Neural cell (in vitro differentiated cells): ENCODE measurements at regions not wholly inside any gene's neighbourhood (a gene's known extent, or its start where the extent isn't known, plus 50 kb on each side); places are given as distances from the start of the nearest gene placed in this dataset.

Experiments used
- H2AFZ ChIP-seq: fragments of 200-600, 300-800 bp; sonication (generic), shearing (Covaris generic); 2 replicates; pipeline ENCODE4 v1.6.0; 2014; ENCODE audit warnings: low read depth, mild to moderate bottlenecking, antibody characterized with exemption, low read length, moderate library complexity
- H3F3A ChIP-seq: fragments of 200-600 bp; shearing (Covaris generic); 2 replicates; pipeline ENCODE4 v1.6.1; 2016; ENCODE audit warnings: mild to moderate bottlenecking, moderate library complexity, mixed read lengths, antibody characterized with exemption, low read length; ENCODE audit not compliant: insufficient read depth, poor library complexity, severe bottlenecking
- H3K27ac ChIP-seq: fragments of 200-600, 300-800 bp; sonication (generic), shearing (Covaris generic); 2 replicates; pipeline ENCODE4 v1.5.1; 2014; ENCODE audit warnings: mild to moderate bottlenecking, low read length, moderate library complexity
- H3K27me3 ChIP-seq: fragments of 300-800, 200-600 bp; sonication (generic), shearing (Covaris generic); 2 replicates; pipeline ENCODE4 v1.6.0; 2014; ENCODE audit warnings: mild to moderate bottlenecking, low read depth, low read length, moderate library complexity; ENCODE audit not compliant: insufficient read depth
- H3K36me3 ChIP-seq: fragments of 300-800, 200-600 bp; sonication (generic), shearing (Covaris generic); 2 replicates; pipeline ENCODE4 v1.5.1; 2014; ENCODE audit warnings: mild to moderate bottlenecking, antibody characterized with exemption, low read length, moderate library complexity; ENCODE audit not compliant: insufficient read depth
- H3K4me2 ChIP-seq: fragments of 300-800, 200-600 bp; sonication (generic), shearing (Covaris generic); 2 replicates; pipeline ENCODE4 v1.6.0; 2014; ENCODE audit warnings: mild to moderate bottlenecking, low read length
- H3K4me3 ChIP-seq: fragments of 300-800, 200-600 bp; sonication (generic), shearing (Covaris generic); 2 replicates; pipeline ENCODE4 v1.5.1; 2014; ENCODE audit warnings: mild to moderate bottlenecking, low read length, moderate library complexity
- H3K79me2 ChIP-seq: fragments of 200-600 bp; shearing (Covaris generic); replicated peaks from 2 replicates; pipeline ENCODE4 v1.6.0; 2014; ENCODE audit warnings: mild to moderate bottlenecking, low read length, moderate library complexity; ENCODE audit not compliant: insufficient read depth
- H3K9ac ChIP-seq: fragments of 300-800, 200-600 bp; sonication (generic), shearing (Covaris generic); 2 replicates; pipeline ENCODE4 v1.6.1; 2016; ENCODE audit warnings: mild to moderate bottlenecking, low read length, mixed read lengths
- H3K9me2 ChIP-seq: fragments of 200-600 bp; shearing (Covaris generic); 2 replicates; pipeline ENCODE4 v1.6.1; 2016; ENCODE audit warnings: mild to moderate bottlenecking, low read length, mixed read lengths; ENCODE audit not compliant: insufficient read depth
- H3K9me3 ChIP-seq: fragments of 200-600, 300-800 bp; sonication (generic), shearing (Covaris generic); 2 replicates; pipeline ENCODE4 v1.6.1; 2016; ENCODE audit warnings: mild to moderate bottlenecking, mixed run types, low read length, moderate library complexity, mixed read lengths
- H4K20me1 ChIP-seq: fragments of 200-600 bp; shearing (Covaris generic); 2 replicates; pipeline ENCODE4 v1.6.1; 2016; ENCODE audit warnings: mild to moderate bottlenecking, mixed run types; ENCODE audit not compliant: insufficient read depth
- EP300 ChIP-seq: fragments of 450-650 bp; conservative IDR thresholded peaks from 2 replicates; pipeline ENCODE4 v1.6.1; 2014; ENCODE audit warnings: antibody characterized with exemption, mild to moderate bottlenecking, moderate library complexity; ENCODE audit not compliant: poor library complexity, severe bottlenecking
- EZH2 ChIP-seq: fragments of 200-600, 300-800 bp; shearing (Covaris generic), sonication (generic); IDR thresholded peaks from 2 replicates; pipeline ENCODE4 v1.6.1; 2014; ENCODE audit warnings: antibody characterized with exemption, low read length, borderline replicate concordance, mild to moderate bottlenecking; ENCODE audit not compliant: insufficient read depth, poor library complexity, severe bottlenecking
- MXI1 ChIP-seq: fragments of 450-650 bp; conservative IDR thresholded peaks from 2 replicates; pipeline ENCODE4 v1.6.1; 2014; ENCODE audit warnings: antibody characterized with exemption, mild to moderate bottlenecking; ENCODE audit not compliant: poor library complexity, severe bottlenecking
- POLR2AphosphoS5 ChIP-seq: IDR thresholded peaks from 2 replicates; pipeline ENCODE4 v1.6.1; 2012
- RAD21 ChIP-seq: fragments of 450-650 bp; conservative IDR thresholded peaks from 2 replicates; pipeline ENCODE4 v1.6.1; 2014; ENCODE audit warnings: antibody characterized with exemption, mild to moderate bottlenecking, moderate library complexity
- SMC3 ChIP-seq: fragments of 450-650 bp; conservative IDR thresholded peaks from 2 replicates; pipeline ENCODE4 v1.6.1; 2014; ENCODE audit warnings: antibody characterized with exemption, mild to moderate bottlenecking, moderate library complexity; ENCODE audit not compliant: poor library complexity
- TAF1 ChIP-seq: IDR thresholded peaks from 2 replicates; pipeline ENCODE4 v1.6.1; 2012; ENCODE audit warnings: low read depth
- TF ChIP-seq, protein P1 (sequence below): fragments of 450-650 bp; IDR thresholded peaks from 2 replicates; pipeline ENCODE4 v1.5.1; 2014; ENCODE audit warnings: antibody characterized with exemption, mild to moderate bottlenecking, moderate library complexity; ENCODE audit not compliant: poor library complexity, severe bottlenecking
- TF ChIP-seq, protein P2 (sequence below): IDR thresholded peaks from 2 replicates; pipeline ENCODE4 v1.6.1; 2012; ENCODE audit warnings: borderline replicate concordance

DNA sequence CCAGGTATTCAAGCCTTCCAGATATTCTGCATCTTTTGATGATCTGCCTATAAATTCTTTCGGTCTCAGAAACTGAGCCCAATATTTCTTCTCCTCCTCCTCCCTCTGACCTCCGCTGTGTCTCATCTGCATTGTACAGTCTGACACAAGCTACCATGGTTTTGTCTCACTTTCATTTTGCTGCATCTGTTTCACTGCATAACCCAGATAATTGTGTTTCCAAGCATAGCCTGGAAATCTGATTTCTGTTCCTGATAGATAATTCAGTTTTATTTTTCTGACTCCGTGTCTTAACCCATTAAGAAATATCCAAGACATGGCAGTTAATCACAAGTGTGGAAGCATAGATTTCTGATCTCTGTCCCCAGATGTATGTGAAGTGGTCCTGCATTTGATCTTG is 374.2 kb upstream of the SEMA3A start:
- Histone ChIP-seq H3K9ac (no peak overlapping the region), H3K27me3 (no peaks in the 10 kb centered on the region), H3K79me2 (no peaks in the 10 kb centered on the region), H4K20me1 (no peaks in the 10 kb centered on the region), H3K36me3 (no peaks in the 10 kb centered on the region), H3K9me3 (no peaks in the 10 kb centered on the region), H3K27ac (no peak overlapping the region), H3K9me2 (no peaks in the 10 kb centered on the region), H3K4me2 (no peak overlapping the region), H2AFZ (peak overlapping the region; percentile 17), H3F3A (no peaks in the 10 kb centered on the region), H3K4me3 (no peak overlapping the region)
- no peak for TF ChIP-seq TAF1
- TF ChIP-seq, protein P1, sequence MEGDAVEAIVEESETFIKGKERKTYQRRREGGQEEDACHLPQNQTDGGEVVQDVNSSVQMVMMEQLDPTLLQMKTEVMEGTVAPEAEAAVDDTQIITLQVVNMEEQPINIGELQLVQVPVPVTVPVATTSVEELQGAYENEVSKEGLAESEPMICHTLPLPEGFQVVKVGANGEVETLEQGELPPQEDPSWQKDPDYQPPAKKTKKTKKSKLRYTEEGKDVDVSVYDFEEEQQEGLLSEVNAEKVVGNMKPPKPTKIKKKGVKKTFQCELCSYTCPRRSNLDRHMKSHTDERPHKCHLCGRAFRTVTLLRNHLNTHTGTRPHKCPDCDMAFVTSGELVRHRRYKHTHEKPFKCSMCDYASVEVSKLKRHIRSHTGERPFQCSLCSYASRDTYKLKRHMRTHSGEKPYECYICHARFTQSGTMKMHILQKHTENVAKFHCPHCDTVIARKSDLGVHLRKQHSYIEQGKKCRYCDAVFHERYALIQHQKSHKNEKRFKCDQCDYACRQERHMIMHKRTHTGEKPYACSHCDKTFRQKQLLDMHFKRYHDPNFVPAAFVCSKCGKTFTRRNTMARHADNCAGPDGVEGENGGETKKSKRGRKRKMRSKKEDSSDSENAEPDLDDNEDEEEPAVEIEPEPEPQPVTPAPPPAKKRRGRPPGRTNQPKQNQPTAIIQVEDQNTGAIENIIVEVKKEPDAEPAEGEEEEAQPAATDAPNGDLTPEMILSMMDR, result no peak
- TF ChIP-seq MXI1, result no peak
- TF ChIP-seq, protein P2, sequence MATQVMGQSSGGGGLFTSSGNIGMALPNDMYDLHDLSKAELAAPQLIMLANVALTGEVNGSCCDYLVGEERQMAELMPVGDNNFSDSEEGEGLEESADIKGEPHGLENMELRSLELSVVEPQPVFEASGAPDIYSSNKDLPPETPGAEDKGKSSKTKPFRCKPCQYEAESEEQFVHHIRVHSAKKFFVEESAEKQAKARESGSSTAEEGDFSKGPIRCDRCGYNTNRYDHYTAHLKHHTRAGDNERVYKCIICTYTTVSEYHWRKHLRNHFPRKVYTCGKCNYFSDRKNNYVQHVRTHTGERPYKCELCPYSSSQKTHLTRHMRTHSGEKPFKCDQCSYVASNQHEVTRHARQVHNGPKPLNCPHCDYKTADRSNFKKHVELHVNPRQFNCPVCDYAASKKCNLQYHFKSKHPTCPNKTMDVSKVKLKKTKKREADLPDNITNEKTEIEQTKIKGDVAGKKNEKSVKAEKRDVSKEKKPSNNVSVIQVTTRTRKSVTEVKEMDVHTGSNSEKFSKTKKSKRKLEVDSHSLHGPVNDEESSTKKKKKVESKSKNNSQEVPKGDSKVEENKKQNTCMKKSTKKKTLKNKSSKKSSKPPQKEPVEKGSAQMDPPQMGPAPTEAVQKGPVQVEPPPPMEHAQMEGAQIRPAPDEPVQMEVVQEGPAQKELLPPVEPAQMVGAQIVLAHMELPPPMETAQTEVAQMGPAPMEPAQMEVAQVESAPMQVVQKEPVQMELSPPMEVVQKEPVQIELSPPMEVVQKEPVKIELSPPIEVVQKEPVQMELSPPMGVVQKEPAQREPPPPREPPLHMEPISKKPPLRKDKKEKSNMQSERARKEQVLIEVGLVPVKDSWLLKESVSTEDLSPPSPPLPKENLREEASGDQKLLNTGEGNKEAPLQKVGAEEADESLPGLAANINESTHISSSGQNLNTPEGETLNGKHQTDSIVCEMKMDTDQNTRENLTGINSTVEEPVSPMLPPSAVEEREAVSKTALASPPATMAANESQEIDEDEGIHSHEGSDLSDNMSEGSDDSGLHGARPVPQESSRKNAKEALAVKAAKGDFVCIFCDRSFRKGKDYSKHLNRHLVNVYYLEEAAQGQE, result no peak
- no peak for TF ChIP-seq EP300
- no peak for TF ChIP-seq EZH2
- no peak for TF ChIP-seq RAD21
- TF ChIP-seq SMC3, result no peak
- no peak for TF ChIP-seq POLR2AphosphoS5

DNA sequence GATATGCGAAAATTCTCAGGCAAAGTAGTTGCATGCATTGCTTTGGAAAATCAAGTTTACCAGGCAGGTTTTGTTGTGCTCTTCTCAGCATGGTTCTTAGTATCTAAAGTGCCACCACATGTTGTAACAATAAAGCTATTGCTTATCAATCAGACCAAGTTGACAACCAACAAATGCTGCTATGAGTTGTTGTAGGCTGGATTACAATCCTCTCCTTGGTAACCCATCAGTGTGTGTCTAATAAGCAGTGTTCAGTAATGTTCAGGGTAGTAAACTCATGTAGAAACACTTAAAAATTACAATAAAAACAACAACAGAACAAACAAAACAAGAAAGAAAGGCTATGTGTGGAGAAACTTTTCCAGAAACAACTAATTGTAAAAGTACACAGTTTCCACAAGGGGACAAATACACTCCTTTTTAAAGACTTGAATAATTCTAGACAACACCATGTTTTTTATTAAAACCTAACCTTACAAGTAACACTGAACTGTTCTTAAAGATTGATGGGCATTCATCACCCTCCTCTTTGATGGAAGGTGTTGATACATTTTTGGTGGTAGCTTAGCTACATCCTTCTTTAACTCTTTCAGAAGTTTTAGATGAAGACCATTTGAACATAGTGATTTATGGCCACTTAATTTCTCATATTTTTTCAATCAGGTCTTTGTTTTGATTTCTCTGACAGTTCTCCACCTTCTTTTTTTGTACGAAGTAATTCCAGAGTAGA is 370.9 kb upstream of the SEMA3A start:
- no peak overlapping the region for H3K27ac ChIP-seq
- no peak overlapping the region for H2AFZ ChIP-seq

More for the DNA sequence above, 370.9 kb upstream of the SEMA3A start:
- Histone ChIP-seq H3F3A (no peaks in the 10 kb centered on the region), H4K20me1 (no peaks in the 10 kb centered on the region), H3K4me2 (no peak overlapping the region), H3K9ac (no peak overlapping the region), H3K4me3 (no peak overlapping the region), H3K36me3 (no peaks in the 10 kb centered on the region), H3K9me3 (no peaks in the 10 kb centered on the region), H3K9me2 (no peaks in the 10 kb centered on the region), H3K27me3 (no peaks in the 10 kb centered on the region), H3K79me2 (no peaks in the 10 kb centered on the region)
- TF ChIP-seq, protein P2, result no peak
- TF ChIP-seq RAD21 (no peak), MXI1 (no peak), TAF1 (no peak), SMC3 (no peak), POLR2AphosphoS5 (no peak), EZH2 (no peak), EP300 (no peak)
- TF ChIP-seq, protein P1, result no peak
